GM21360 (cell line): ENCODE measurements at regions not wholly inside any gene's neighbourhood (a gene's known extent, or its start where the extent isn't known, plus 50 kb on each side); places are given as distances from the start of the nearest gene placed in this dataset.

ENCODE experiments used
- ATAC-seq: cut with Tn5 transposase; IDR thresholded peaks from one replicate; pipeline ENCODE4 v1.9.1; 2021; ENCODE audit warnings: mild to moderate bottlenecking, moderate library complexity; ENCODE audit not compliant: unreplicated experiment

- ATAC-seq: no peak
Observed at GRCh38 chr12:11564984-11565651, 84.4 kb upstream of the ETV6 start.

GRCh38 chr12:11565752-11566151 lies 83.7 kb upstream of the ETV6 start:
- ATAC-seq: no peak

- ATAC-seq: no peak
Observed at GRCh38 chr12:11568155-11568761, 81.2 kb upstream of the ETV6 start.

- ATAC-seq: peak; percentile 87
Observed at GRCh38 chr12:11568762-11569478, 80.6 kb upstream of the ETV6 start.

DNA sequence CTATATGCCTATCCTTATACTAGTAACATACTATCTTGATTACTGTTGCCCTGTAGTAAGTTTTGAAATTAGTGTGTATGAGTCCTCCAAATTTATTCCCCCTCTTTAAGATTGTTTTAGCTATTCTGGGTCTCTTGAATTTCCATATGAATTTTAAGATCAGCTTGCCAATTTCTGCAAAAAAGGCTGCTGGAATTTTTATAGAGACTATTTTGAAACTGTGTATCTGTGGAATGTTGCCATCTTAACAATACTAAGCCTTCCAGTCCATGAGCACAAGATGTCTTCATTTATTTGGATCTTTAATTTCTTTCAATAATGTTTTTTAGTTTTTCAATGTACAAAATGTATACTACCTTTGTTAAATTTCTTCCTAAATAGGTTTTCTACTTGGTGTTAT lies 79.8 kb upstream of the ETV6 start:
- ATAC-seq: no peak

DNA sequence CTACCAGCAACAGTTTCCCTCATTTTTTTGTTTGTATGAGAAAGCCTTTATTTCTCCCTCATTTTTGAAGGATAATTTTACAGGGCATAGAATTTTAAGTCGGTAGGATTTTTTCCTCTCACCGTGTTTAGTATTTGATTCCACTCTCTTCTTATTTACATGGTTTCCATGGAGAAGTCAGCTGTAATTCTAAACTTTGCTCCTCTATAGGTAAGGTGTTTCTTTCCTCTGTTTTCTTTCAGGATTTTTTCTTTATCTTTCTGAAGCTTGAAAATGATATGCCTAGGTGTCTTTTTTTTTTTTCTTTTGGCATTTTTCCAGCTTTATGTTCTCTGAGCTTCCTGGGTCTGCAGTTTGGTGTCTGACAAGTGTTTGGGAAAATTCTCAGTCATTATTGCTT lies 75.6 kb upstream of the ETV6 start:
- ATAC-seq: no peak

GRCh38 chr12:11576104-11576503 lies 73.4 kb upstream of the ETV6 start:
- ATAC-seq: peak; percentile 35

DNA sequence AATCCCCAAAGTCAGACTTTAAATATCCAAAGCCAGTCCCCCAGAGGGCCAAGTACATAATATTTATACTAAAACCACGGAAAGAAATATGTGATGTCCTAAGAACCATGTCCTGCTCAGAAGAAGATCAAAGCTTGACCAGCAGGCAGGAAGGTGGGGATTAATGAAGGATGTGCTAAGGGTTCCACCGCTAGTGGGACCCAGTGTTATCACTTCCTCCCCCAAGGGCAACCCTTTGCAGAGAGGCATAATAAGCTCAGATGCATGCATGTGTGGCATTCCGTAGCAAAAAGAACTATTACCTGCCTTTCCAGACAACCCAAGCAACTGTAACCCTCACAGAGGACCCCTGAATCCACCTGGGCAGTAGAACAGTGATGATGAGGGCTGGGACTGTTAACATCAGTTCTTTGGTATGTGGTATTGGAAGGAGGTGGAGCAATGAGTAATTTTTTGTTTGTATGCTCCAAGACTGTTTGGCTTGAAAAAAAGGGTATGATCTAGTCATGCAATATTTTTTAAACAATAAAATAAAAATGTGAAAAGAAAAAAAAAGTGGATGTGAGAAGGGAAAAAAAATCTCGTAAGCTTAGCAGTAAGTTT lies 71.7 kb upstream of the ETV6 start:
- no peak for ATAC-seq

DNA sequence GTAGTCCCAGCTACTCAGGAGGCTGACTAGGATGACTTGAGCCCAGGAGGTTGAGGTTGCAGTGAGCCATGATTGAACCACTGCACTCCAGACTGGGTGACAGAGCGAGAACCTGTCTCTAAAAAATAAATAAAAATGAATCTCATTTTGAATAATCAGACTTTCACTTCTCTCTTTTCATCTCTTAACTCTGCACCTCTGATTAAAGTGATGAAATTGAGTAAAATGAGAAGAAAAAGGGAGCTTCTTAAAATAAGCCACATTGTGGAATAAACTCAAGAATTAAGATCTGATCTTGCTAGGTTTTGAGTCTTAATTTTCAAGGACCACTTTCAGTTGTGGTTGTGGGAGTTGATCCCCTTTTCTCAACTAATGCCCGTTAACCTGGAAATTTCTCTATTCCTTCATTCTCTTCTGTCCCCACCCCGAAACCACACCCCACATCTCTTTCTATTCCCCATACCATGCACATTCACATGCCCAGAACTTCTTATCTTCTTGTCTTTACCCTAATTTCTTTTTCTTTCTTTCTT lies 70.9 kb upstream of the ETV6 start:
- peak; percentile 60 for ATAC-seq

DNA sequence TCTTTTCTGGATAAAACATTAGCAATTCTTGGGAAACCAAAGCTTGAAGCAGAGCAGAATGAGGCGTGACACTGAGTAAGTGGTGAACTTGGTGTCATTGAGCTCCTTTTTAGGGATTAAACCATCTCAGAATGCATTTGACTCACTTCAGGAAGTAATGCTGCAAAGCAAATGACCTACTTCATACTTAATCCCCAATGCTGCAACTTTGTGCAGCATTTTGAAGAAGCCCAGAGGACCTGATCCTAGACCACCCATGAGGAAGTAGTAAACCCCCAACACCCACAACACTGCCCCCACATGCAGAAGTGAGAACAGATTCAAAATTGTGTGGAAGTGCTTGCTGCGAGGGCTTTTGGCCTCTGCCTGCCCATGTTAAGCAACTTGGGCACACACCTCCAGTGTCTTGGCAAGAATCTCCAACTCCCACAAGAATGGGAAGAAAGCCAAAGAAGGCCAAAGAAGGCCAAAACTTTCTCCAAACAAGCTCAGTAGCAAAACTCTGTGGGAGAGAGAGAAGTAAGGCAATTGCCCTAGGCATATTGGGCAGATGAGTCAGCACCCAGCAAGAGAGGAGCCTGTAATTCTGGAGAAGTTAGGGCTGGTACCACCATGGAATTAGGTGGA lies 69.2 kb upstream of the ETV6 start:
- ATAC-seq: no peak

DNA sequence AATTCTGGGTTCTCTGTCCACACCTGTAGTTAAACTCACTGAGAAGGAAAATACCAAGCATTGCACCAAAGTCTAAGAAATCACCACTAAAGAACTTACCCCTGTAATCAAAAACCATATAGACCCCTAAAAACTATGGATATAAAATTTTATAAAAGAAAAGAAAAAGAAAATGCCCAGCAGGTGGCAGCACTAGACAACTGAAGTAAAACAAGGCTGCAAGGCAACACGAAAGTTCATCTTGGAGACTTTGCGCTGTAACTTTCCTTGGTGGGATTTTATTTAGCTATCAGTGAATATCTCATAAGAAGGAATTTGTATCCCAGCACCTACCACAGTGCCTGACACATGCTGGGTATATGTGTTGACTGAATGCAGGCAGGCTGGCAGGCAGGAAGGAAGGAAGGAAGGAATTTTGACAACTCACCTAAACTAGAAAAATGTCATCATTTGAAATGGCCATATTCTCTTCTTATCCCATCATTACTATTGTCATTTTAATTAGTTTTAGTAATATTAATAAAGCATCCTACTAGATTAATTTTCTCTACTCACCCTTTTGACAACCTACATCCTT lies 68.2 kb upstream of the ETV6 start:
- ATAC-seq: no peak

- no peak for ATAC-seq
Observed at GRCh38 chr12:11584221-11584855, 65.1 kb upstream of the ETV6 start.

DNA sequence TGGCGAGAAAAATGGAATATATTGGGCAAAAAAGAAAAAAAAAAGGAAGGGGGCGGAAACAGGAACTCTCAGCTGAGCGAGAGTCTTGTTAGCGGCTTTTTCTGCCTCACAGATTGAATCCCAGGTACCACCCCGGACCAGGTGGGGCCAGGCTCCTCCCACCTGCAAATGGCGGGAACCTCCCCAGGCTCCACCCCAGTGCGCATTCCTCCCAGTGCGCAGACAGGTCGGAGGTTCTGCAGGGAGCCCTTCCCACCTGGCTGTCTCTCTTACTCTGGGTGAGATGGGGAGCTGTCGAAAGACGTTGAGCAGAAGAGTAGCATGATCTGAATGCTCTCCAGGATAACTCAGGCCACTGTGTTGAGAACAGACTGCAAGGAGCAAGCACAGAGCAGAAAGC lies 57.0 kb upstream of the ETV6 start:
- ATAC-seq: no peak

DNA sequence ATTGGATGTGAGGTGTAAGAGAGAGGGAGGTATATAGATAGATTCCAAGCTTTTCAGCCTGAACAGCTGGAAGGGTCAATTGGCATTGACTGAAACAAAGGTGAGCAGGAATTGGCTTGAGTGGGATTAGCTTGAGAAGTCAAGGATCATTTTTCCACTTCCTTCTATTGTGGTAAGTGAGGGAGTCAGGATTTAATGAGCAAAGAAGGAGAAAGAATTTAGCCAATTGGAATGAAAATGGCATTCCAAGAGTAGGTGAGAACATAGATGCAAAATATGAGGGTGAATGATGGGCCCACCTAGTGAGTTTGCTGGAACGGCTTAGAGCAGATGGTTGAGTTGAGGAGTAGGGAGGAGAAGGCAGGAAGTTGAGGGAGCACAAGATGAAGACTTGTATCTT lies 56.5 kb upstream of the ETV6 start:
- ATAC-seq: no peak

- ATAC-seq: no peak
Observed at GRCh38 chr12:11595080-11595479, 54.4 kb upstream of the ETV6 start.

DNA sequence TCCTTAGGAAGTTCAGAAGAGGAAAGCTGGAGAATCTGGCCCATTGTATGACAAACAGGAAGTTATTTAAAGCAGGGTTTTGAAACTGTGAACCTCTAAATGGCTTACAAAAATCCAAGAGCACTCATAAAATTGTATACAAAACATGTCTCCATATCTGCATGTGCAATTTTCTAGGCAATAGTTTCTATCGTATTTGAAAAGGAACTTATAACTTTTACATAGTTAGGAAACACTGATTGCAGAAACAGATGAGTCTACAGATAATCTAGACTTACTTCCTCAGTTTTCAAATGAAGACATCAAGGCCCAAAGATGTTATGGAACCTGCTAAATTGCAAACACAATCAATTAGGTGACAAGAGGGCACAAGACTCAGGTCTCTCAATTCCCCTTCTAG lies 53.3 kb upstream of the ETV6 start:
- no peak for ATAC-seq

GRCh38 chr12:11598900-11599299 lies 50.6 kb upstream of the ETV6 start:
- no peak for ATAC-seq
